Left hindlimb (tissue), 1 donor: ENCODE measurements at regions not wholly inside any gene's neighbourhood (a gene's known extent, or its start where the extent isn't known, plus 50 kb on each side); places are given as distances from the start of the nearest gene placed in this dataset.

Source experiments
- DNase-seq: peaks from one replicate; pipeline ENCODE4 v3.0.0-alpha.2; 2018

GRCh38 chr20:1788044-1788443 is 107.2 kb upstream of the SIRPA start:
- DNase-seq, result no peak

GRCh38 chr20:1786486-1786885 is 108.7 kb upstream of the SIRPA start:
- no peak for DNase-seq

GRCh38 chr20:1784586-1784985 is 110.6 kb upstream of the SIRPA start:
- no peak for DNase-seq

GRCh38 chr20:1783245-1783644 is 112.0 kb upstream of the SIRPA start:
- DNase-seq, result no peak

- DNase-seq, result no peak
Observed at GRCh38 chr20:1782181-1782580, 113.0 kb upstream of the SIRPA start.

- DNase-seq, result no peak
Observed at GRCh38 chr20:1779567-1779966, 115.6 kb upstream of the SIRPA start.

GRCh38 chr20:1778338-1778737 is 116.9 kb upstream of the SIRPA start:
- no peak for DNase-seq

- DNase-seq, result no peak
Observed at GRCh38 chr20:1777476-1777820, 117.8 kb upstream of the SIRPA start.

GRCh38 chr20:1776681-1777475 is 118.3 kb upstream of the SIRPA start:
- peak; percentile 88 for DNase-seq

- DNase-seq, result no peak
Observed at GRCh38 chr20:1775117-1775516, 117.5 kb upstream of the SIRPG start.

- no peak for DNase-seq
Observed at GRCh38 chr20:1774479-1774878, 116.9 kb upstream of the SIRPG start.

GRCh38 chr20:1773816-1774215 is 116.2 kb upstream of the SIRPG start:
- DNase-seq, result no peak

GRCh38 chr20:1769491-1769890 is 111.9 kb upstream of the SIRPG start:
- no peak for DNase-seq

- no peak for DNase-seq
Observed at GRCh38 chr20:1766731-1767130, 109.2 kb upstream of the SIRPG start.

- DNase-seq, result peak; percentile 74
Observed at GRCh38 chr20:1764136-1765033, 106.8 kb upstream of the SIRPG start.

GRCh38 chr20:1761598-1761997 is 104.0 kb upstream of the SIRPG start:
- DNase-seq, result no peak

- no peak for DNase-seq
Observed at GRCh38 chr20:1761116-1761515, 103.5 kb upstream of the SIRPG start.

- no peak for DNase-seq
Observed at GRCh38 chr20:1758765-1759164, 101.2 kb upstream of the SIRPG start.

- no peak for DNase-seq
Observed at GRCh38 chr20:1757606-1758512, 100.3 kb upstream of the SIRPG start.

GRCh38 chr20:1757072-1757471 is 99.5 kb upstream of the SIRPG start:
- no peak for DNase-seq

- no peak for DNase-seq
Observed at GRCh38 chr20:1754749-1755148, 97.2 kb upstream of the SIRPG start.

GRCh38 chr20:1754306-1754705 is 96.7 kb upstream of the SIRPG start:
- DNase-seq, result no peak

GRCh38 chr20:1752045-1752444 is 94.5 kb upstream of the SIRPG start:
- DNase-seq, result no peak
